ENCODE measurements at regions not wholly inside any gene's neighbourhood (a gene's known extent, or its start where the extent isn't known, plus 50 kb on each side); places are given as distances from the start of the nearest gene placed in this dataset.

DNA sequence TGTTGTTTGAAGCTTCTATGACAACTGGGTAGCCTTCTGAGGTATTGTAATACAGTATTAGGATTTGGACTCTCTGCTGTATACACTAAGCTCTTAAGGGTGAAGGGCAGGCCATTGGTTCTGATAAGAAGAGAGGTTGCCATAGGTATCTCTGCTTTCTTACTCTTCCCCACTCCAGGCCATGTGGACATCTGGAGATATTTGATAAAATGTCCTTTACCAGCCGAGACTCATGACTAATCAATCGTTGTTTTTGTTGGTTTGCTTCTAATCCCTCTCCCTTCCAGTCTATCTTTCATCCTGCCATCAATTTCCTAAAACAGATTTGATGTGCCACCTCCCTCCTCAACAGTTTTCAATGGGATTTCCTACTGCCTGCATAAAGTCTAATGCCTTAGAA lies 64.6 kb upstream of the WDR26 start:
- Histone ChIP-seq H3K9me3 (ENCODE audit: control insufficient read depth in 2 of 3, low read length in 3 of 3) (no peaks in the 10 kb centered on the region), H3K4me3 (ENCODE audit: low read length) (no peak overlapping the region), H3K27me3 (ENCODE audit: control insufficient read depth in 2 of 2, insufficient read depth in 2 of 2, low read length in 2 of 2) (no peaks in the 10 kb centered on the region), H3K36me3 (ENCODE audit: control insufficient read depth in 2 of 3, insufficient read depth in 3 of 3, low read length in 3 of 3) (no peaks in the 10 kb centered on the region), H3K27ac (ENCODE audit: low read depth, low read length) (no peak overlapping the region), H3K4me1 (ENCODE audit: control insufficient read depth in 2 of 2, insufficient read depth in 2 of 2, low read length in 2 of 2) (peaks cover 7 to 14% of the 10 kb centered on the region in 2 donors)
- no peak for DNase-seq
- CTCF ChIA-PET, result interaction anchor here (0.7 to 1.9 kb wide), 3 partner anchors 14 to 179 kb away, joined by 3 to 11 read pairs (median 4); no protein-coding TSS in a partner anchor
- no peak for ATAC-seq
- Mint-ChIP-seq H3K4me3 (no peak overlapping the region), H3K36me3 (peaks cover 0 to 16% (median 7%) of the 10 kb centered on the region in 5 donors), H3K27me3 (no peaks in the 10 kb centered on the region), H3K9me3 (peaks cover 0 to 16% (median 4%) of the 10 kb centered on the region in 11 donors), H3K27ac (peak overlapping the region in 1 of 9 donors; percentile 73), H3K4me1 (peaks cover 19 to 63% (median 31%) of the 10 kb centered on the region in 7 donors)
- POLR2A ChIA-PET, result no interaction called here
- intact Hi-C loops (cut with micrococcal nuclease), result loop anchor here in 1 of 2 donors (5.0 kb wide), 1 partner anchor 42 kb away; no protein-coding TSS in a partner anchor

DNA sequence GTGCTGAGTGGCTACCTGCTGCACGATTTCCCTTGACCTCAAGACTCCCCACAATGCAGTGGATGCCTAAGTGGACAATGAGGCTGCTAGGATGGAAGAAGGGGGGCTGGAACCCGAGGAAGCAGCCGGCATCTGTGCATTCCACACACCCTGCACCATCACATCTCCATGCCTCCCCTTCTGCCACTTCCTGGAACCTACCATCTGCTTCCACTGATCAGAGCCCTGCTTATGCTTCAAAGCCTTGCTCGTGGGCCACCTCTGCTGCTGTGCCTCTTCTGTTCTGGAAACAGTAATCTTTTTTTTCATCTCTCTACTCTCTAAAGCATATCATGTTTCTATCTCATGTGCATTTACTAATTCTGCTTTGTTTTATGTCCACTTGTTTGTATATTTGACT lies 66.2 kb upstream of the WDR26 start:
- Mint-ChIP-seq H3K4me3 (peak overlapping the region in 1 of 10 donors; percentile 19), H3K27me3 (no peaks in the 10 kb centered on the region), H3K4me1 (peaks cover 19 to 66% (median 31%) of the 10 kb centered on the region in 7 donors), H3K36me3 (peaks cover 0 to 10% (median 7%) of the 10 kb centered on the region in 5 donors), H3K9me3 (peaks cover 0 to 10% (median 0%) of the 10 kb centered on the region in 11 donors), H3K27ac (peak overlapping the region in 2 of 9 donors; percentile 10)
- Histone ChIP-seq H3K4me1 (ENCODE audit: control insufficient read depth in 2 of 2, insufficient read depth in 2 of 2, low read length in 2 of 2) (peaks cover 7 to 14% of the 10 kb centered on the region in 2 donors), H3K9me3 (ENCODE audit: control insufficient read depth in 2 of 3, low read length in 3 of 3) (no peaks in the 10 kb centered on the region), H3K27me3 (ENCODE audit: control insufficient read depth in 2 of 2, insufficient read depth in 2 of 2, low read length in 2 of 2) (no peaks in the 10 kb centered on the region), H3K4me3 (ENCODE audit: low read length) (no peak overlapping the region), H3K27ac (ENCODE audit: low read depth, low read length) (no peak overlapping the region), H3K36me3 (ENCODE audit: control insufficient read depth in 2 of 3, insufficient read depth in 3 of 3, low read length in 3 of 3) (no peaks in the 10 kb centered on the region)
- intact Hi-C loops (cut with micrococcal nuclease), result no loop called here
- no peak for DNase-seq
- ATAC-seq, result no peak
- POLR2A ChIA-PET, result no interaction called here
- CTCF ChIA-PET, result interaction anchor here (2.0 kb wide), 1 partner anchor 13 kb away, joined by 11 read pairs; no protein-coding TSS in a partner anchor

GRCh38 chr1:224501836-224502235 lies 67.2 kb upstream of the WDR26 start:
- no peak for DNase-seq
- H3K27me3 ChIP-seq (ENCODE audit: control insufficient read depth in 2 of 2, insufficient read depth in 2 of 2, low read length in 2 of 2), result no peaks in the 10 kb centered on the region
- ChIA-PET CTCF (interaction anchor here (0.6 to 2.0 kb wide), 2 partner anchors 12 to 383 kb away, joined by 3 to 11 read pairs; no protein-coding TSS in a partner anchor), POLR2A (no interaction called here)
- H3K9me3 ChIP-seq (ENCODE audit: control insufficient read depth in 2 of 3, low read length in 3 of 3), result no peaks in the 10 kb centered on the region
- no peak for ATAC-seq
- H3K36me3 ChIP-seq (ENCODE audit: control insufficient read depth in 2 of 3, insufficient read depth in 3 of 3, low read length in 3 of 3), result no peaks in the 10 kb centered on the region
- no peak overlapping the region for H3K4me3 Mint-ChIP-seq
- no peak overlapping the region for H3K4me3 ChIP-seq (ENCODE audit: low read length)
- H3K27me3 Mint-ChIP-seq, result no peaks in the 10 kb centered on the region
- H3K4me1 ChIP-seq (ENCODE audit: control insufficient read depth in 2 of 2, insufficient read depth in 2 of 2, low read length in 2 of 2), result peaks cover 7 to 14% of the 10 kb centered on the region in 2 donors
- H3K27ac Mint-ChIP-seq, result peak overlapping the region in 1 of 9 donors; percentile 47
- peaks cover 19 to 66% (median 30%) of the 10 kb centered on the region in 7 donors for H3K4me1 Mint-ChIP-seq
- peaks cover 0 to 7% (median 2%) of the 10 kb centered on the region in 5 donors for H3K36me3 Mint-ChIP-seq
- no peak overlapping the region for H3K27ac ChIP-seq (ENCODE audit: low read depth, low read length)
- intact Hi-C loops (cut with micrococcal nuclease), result no loop called here
- H3K9me3 Mint-ChIP-seq, result peaks cover 0 to 4% (median 0%) of the 10 kb centered on the region in 11 donors

DNA sequence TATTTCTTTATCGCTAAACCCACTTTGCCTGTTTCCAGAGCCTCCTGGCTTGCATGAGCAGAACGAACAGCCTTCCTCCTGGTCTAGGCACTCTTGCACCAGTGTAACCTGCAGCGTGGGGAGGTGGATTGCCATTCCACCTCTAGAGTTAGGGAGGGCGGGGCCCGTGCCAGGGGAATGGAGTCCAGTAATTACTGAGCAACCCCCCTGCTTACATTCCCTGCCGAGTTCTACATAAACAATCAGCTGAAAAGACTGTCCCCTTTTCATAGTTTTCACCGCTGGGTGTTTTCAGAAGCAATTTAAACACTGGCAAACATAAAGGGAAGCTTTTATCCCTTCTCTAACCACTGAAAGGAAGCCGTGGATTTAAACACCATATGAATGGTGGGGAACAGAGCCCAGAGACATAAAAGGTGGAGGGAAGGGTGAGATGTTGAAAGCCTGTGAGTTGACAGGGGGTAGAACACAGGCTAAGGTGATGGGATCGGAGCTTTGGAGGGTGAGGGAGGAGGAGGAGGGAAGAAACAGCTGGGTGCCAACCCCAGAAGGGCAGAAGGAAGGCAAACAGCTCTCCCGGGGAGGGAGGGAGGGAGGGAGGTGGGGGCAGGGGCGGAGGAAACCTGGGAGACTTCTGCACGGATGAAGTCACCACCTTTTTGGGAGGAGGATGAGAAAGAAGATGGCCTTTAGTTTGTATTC lies 68.0 kb upstream of the WDR26 start:
- Mint-ChIP-seq H3K27ac (peak overlapping the region in 1 of 9 donors; percentile 36), H3K27me3 (no peaks in the 10 kb centered on the region), H3K4me3 (peak overlapping the region in 1 of 10 donors; percentile 9), H3K4me1 (peaks cover 18 to 59% (median 25%) of the 10 kb centered on the region in 7 donors), H3K36me3 (peaks cover 0 to 4% (median 0%) of the 10 kb centered on the region in 5 donors), H3K9me3 (no peaks in the 10 kb centered on the region)
- ChIA-PET POLR2A (no interaction called here), CTCF (interaction anchor here (0.6 to 2.0 kb wide), 2 partner anchors 11 to 382 kb away, joined by 3 to 11 read pairs; no protein-coding TSS in a partner anchor)
- no peak for ATAC-seq
- intact Hi-C loops (cut with micrococcal nuclease), result no loop called here
- Histone ChIP-seq H3K27me3 (ENCODE audit: control insufficient read depth in 2 of 2, insufficient read depth in 2 of 2, low read length in 2 of 2) (no peaks in the 10 kb centered on the region), H3K27ac (ENCODE audit: low read depth, low read length) (no peak overlapping the region), H3K9me3 (ENCODE audit: control insufficient read depth in 2 of 3, low read length in 3 of 3) (no peaks in the 10 kb centered on the region), H3K4me1 (ENCODE audit: control insufficient read depth in 2 of 2, insufficient read depth in 2 of 2, low read length in 2 of 2) (peaks cover 7 to 11% of the 10 kb centered on the region in 2 donors), H3K4me3 (ENCODE audit: low read length) (no peak overlapping the region), H3K36me3 (ENCODE audit: control insufficient read depth in 2 of 3, insufficient read depth in 3 of 3, low read length in 3 of 3) (no peaks in the 10 kb centered on the region)
- DNase-seq, result no peak

GRCh38 chr1:224503161-224504118 lies 68.8 kb upstream of the WDR26 start:
- no peaks in the 10 kb centered on the region for H3K36me3 ChIP-seq (ENCODE audit: control insufficient read depth in 2 of 3, insufficient read depth in 3 of 3, low read length in 3 of 3)
- no peaks in the 10 kb centered on the region for H3K27me3 ChIP-seq (ENCODE audit: control insufficient read depth in 2 of 2, insufficient read depth in 2 of 2, low read length in 2 of 2)
- H3K27me3 Mint-ChIP-seq, result no peaks in the 10 kb centered on the region
- ChIA-PET POLR2A (interaction anchor here (0.6 kb wide), 1 partner anchor 78 kb away, joined by 3 read pairs; no protein-coding TSS in a partner anchor), CTCF (no interaction called here)
- ATAC-seq (peak; percentile 76), DNase-seq (peak in 2 of 9 donors; percentile 15 to 30)
- peaks cover 10 to 50% (median 17%) of the 10 kb centered on the region in 7 donors for H3K4me1 Mint-ChIP-seq
- no peaks in the 10 kb centered on the region for H3K9me3 ChIP-seq (ENCODE audit: control insufficient read depth in 2 of 3, low read length in 3 of 3)
- intact Hi-C loops (cut with micrococcal nuclease), result no loop called here
- no peak overlapping the region for H3K4me3 ChIP-seq (ENCODE audit: low read length)
- peaks cover 0 to 4% (median 0%) of the 10 kb centered on the region in 5 donors for H3K36me3 Mint-ChIP-seq
- H3K9me3 Mint-ChIP-seq, result no peaks in the 10 kb centered on the region
- no peak overlapping the region for H3K27ac ChIP-seq (ENCODE audit: low read depth, low read length)
- H3K4me3 Mint-ChIP-seq, result peak overlapping the region in 1 of 10 donors; percentile 35
- H3K4me1 ChIP-seq (ENCODE audit: control insufficient read depth in 2 of 2, insufficient read depth in 2 of 2, low read length in 2 of 2), result peaks cover 4 to 7% of the 10 kb centered on the region in 2 donors
- peak overlapping the region in 2 of 9 donors; percentile 49 to 50 for H3K27ac Mint-ChIP-seq

- no peak overlapping the region for H3K4me3 ChIP-seq (ENCODE audit: low read length)
- H3K4me3 Mint-ChIP-seq, result no peak overlapping the region
- peaks cover 0 to 7% of the 10 kb centered on the region in 2 donors for H3K4me1 ChIP-seq (ENCODE audit: control insufficient read depth in 2 of 2, insufficient read depth in 2 of 2, low read length in 2 of 2)
- no peaks in the 10 kb centered on the region for H3K27me3 Mint-ChIP-seq
- intact Hi-C loops (cut with micrococcal nuclease), result no loop called here
- DNase-seq (no peak), ATAC-seq (no peak)
- H3K36me3 ChIP-seq (ENCODE audit: control insufficient read depth in 2 of 3, insufficient read depth in 3 of 3, low read length in 3 of 3), result no peaks in the 10 kb centered on the region
- no peaks in the 10 kb centered on the region for H3K9me3 Mint-ChIP-seq
- ChIA-PET CTCF (no interaction called here), POLR2A (no interaction called here)
- H3K27ac Mint-ChIP-seq, result peak overlapping the region in 1 of 9 donors; percentile 54
- H3K27me3 ChIP-seq (ENCODE audit: control insufficient read depth in 2 of 2, insufficient read depth in 2 of 2, low read length in 2 of 2), result no peaks in the 10 kb centered on the region
- no peak overlapping the region for H3K27ac ChIP-seq (ENCODE audit: low read depth, low read length)
- peaks cover 7 to 47% (median 14%) of the 10 kb centered on the region in 7 donors for H3K4me1 Mint-ChIP-seq
- peaks cover 0 to 4% (median 0%) of the 10 kb centered on the region in 5 donors for H3K36me3 Mint-ChIP-seq
- H3K9me3 ChIP-seq (ENCODE audit: control insufficient read depth in 2 of 3, low read length in 3 of 3), result no peaks in the 10 kb centered on the region
These were observed 69.9 kb upstream of the WDR26 start for GRCh38 chr1:224504297-224505041.

Data from naive thymus-derived CD4-positive, alpha-beta T cell (primary cell).